Stimulated activated CD8-positive, alpha-beta memory T cell treated with anti-CD3 and anti-CD28 coated beads, Interleukin-7, amount 100 ng/mL, for 24 hours (primary cell): ENCODE measurements at regions not wholly inside any gene's neighbourhood (a gene's known extent, or its start where the extent isn't known, plus 50 kb on each side); places are given as distances from the start of the nearest gene placed in this dataset.

ENCODE experiments used
- DNase-seq: peaks from one replicate; pipeline ENCODE4 v3.0.0-alpha.2; 2020; ENCODE audit warnings: low read depth

GRCh38 chr12:125434936-125435443 is 369.8 kb downstream of the AACS start:
- no peak for DNase-seq

GRCh38 chr12:125435871-125436270 is 370.6 kb downstream of the AACS start:
- no peak for DNase-seq

DNA sequence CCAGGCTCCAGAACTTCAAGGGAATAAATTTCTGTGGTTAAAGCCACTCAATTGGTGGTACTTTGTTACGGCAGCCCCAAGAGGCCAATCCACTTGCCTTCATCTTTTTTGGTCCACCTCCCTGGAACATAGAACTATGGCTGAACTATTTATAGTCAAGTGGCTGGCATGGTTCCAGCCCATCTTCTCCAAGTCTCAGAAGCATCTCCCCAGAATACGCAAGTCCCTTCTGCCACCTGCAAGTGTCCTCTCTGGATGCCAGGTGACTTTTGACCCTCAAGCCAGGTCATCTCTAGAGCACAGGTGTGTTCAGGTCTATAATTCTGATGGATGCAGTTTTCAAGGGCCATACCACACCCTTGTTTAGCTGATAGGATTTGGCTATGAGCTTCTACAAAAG is 371.5 kb downstream of the AACS start:
- no peak for DNase-seq

- no peak for DNase-seq
Observed at GRCh38 chr12:125440399-125440798, 375.2 kb downstream of the AACS start.

- DNase-seq, result no peak
Observed at GRCh38 chr12:125443341-125443740, 378.1 kb downstream of the AACS start.

GRCh38 chr12:125451408-125451807 is 386.2 kb downstream of the AACS start:
- DNase-seq, result no peak

GRCh38 chr12:125453751-125454150 is 388.5 kb downstream of the AACS start:
- DNase-seq, result no peak

DNA sequence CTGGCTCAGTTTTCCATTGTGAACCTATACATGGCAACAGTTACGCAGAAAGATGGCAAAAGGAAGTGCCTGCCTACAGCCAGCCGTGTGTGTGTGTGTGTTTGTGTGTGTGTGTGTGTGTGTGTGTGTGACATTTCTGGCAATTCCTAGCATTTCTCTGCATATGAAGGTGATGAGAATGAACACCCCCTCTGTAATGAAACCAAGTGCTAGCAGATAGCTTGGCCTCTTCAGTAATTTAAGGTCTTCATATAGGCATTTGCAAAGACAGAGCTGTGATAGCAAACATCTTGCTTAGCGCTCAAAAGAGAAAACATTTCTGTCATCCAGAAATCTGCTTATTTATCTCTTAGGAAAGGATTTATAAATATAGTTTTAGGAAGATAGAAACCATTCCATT is 389.1 kb downstream of the AACS start:
- DNase-seq, result no peak

GRCh38 chr12:125454786-125455480 is 389.7 kb downstream of the AACS start:
- DNase-seq, result no peak

DNA sequence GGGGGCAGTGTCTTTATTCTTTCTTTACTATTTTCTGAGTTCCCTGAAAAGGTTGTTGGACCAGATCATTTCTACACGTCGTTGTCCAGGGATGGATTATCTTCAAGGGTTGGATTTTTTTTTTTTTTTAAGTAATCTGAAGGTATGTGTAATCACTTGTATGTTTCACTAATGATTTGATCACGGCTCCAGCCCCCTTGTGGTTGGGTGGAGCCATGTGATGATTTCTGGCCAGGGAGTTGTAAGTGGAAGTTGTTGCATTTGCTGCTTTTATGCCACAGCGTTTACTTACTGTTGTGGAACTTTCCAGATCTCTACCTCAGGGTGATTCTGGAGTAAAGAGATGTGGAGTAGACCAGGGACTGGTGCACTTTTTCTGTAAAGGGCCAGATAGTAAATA is 390.3 kb downstream of the AACS start:
- DNase-seq, result no peak

DNA sequence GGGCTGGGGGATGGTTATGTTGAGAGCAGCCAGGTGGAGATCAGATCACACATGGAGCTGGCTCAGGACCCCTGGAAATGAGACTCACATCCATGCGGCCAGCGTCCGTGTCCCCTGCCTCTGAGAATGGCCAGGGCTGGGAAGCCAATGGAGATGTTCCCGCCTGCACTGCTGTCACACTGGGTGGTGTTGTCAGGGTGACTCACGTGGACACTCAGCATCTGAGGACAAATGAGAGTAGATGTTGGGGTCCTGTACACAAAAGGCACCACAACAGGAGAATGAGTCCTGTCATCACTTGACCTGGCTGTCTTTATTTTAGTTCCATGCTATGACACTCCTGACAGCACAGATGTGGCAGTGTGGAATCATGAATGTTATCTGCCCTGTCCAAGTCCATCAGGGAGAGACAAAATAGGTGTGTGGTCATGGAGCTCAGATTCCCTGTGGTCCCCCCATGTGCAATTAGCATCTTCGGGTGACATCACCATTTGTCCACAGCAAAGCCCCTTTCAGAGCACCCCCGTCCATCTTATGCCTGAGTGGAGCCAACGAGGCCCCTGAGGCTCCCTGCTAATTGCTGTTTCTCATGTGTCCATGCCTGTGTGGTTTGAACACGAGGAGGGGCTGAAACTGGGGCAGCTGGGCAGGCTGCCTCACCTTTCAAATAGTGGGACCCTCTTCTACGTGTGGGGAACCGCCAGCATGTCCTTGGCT is 393.5 kb downstream of the AACS start:
- no peak for DNase-seq

DNA sequence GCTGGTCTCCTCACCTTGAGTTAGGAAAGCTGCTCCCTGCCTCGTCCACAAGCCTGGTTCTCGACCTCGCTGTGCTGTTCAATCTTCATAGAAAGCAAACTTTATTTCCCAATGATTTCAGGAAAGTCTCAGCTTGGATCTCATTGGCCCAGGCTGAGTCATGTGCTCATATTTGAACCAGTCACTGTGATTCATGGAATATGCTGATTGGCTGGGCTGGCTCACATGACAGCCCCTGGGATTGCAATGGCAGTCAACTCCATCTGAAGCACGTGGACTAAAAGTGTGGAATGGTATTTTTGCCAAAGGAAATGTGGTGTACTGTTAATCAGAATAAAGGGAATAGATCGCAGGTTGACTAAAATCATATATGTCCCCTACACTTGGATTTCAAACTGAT is 396.6 kb downstream of the AACS start:
- no peak for DNase-seq

- no peak for DNase-seq
Observed at GRCh38 chr12:125463386-125463785, 398.2 kb downstream of the AACS start.

DNA sequence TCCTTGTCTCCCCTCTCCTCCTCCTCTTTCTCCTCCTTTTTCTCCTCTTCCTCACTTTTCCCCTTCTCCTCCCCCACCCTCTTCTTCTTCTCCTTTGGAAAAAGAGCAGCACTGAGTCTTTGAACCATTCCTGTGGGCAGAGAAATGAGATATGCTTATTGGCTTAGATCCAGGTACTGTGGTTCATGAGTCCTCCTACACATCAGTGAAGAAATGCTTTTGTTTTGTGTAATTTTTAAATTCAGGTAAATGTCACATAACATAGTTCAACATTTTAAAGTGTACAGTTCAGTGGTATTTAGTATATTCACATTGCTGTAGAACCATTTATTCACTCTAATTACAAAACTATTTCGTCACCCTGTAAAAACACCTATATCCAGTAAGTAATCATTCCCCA is 402.1 kb downstream of the AACS start:
- no peak for DNase-seq

GRCh38 chr12:125469683-125470082 is 404.4 kb downstream of the AACS start:
- DNase-seq, result no peak

- no peak for DNase-seq
Observed at GRCh38 chr12:125470838-125471783, 405.9 kb downstream of the AACS start.

DNA sequence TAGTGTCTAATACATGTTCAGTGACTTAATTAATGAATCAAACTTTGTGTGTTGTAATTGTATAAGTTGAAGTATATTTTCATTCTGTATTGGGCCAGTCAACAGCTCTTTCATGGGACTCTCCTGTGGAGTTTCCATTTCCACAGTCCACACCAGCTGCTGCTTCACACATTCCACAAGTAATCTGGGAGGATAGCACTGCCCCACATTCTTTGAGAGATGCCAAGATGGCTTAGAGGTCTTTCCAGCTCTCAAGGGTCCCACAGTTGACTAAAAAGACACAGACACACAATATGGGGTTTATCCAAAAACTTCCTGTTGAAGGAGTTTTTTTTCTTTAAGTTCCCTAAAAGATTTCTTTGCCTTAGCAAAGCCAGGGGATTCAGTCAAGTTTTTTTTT is 408.3 kb downstream of the AACS start:
- no peak for DNase-seq

- DNase-seq, result no peak
Observed at GRCh38 chr12:125487336-125487735, 422.1 kb downstream of the AACS start.

DNA sequence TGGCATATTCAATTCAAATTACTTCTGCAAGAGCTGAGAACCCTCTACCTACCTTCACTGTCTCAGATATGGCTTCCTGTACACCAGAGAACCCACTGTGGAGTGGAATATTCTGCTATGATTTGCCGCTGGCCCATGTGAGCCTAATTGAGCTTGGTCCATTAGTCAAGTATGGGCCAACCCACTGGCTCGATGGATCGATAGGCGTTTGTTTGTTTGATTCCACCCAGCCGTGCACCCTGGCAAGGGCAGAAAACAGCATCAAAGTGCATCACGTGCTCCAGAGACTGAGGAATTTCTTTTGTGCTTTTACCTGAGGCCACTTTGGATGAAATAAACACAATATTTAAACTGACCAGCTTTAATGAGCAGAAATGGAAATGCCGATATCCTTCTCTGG is 426.3 kb downstream of the AACS start:
- no peak for DNase-seq

GRCh38 chr12:125492354-125493270 is 427.4 kb downstream of the AACS start:
- no peak for DNase-seq

- no peak for DNase-seq
Observed at GRCh38 chr12:125493704-125494308, 428.6 kb downstream of the AACS start.
